NCI-H2196 (cell line): ENCODE measurements at regions not wholly inside any gene's neighbourhood (a gene's known extent, or its start where the extent isn't known, plus 50 kb on each side); places are given as distances from the start of the nearest gene placed in this dataset.
"Not testable (repeated sequence)": the region's sequence is repeated elsewhere in the genome, so short reads cannot be mapped to it uniquely, and the experiment has no call there.

Source experiments
- DNase-seq: peaks from one replicate; lab custom pipeline; 2025; ENCODE audit not compliant: unreplicated experiment; lab: John Stamatoyannopoulos, UW

DNA sequence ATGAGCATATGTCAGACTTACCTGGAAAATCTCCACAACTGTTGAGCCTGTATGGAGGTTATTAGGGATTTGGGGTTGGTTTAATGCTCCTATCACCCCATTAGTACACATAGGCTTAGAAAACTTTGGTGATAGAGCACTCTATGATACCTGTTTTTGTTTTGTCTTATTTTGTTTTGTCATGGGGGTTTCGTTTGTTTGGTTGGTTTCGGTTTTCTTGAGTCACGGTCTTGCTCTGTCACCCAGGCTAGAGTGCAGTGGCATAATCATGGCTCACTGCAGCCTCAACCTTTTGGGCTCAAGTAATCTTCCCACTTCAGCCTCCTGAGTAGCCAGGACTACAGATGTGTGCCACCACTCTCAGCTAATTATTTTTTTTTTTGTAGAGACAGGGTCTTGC, 70.0 kb downstream of the MZT1 start:
- no peak for DNase-seq

DNA sequence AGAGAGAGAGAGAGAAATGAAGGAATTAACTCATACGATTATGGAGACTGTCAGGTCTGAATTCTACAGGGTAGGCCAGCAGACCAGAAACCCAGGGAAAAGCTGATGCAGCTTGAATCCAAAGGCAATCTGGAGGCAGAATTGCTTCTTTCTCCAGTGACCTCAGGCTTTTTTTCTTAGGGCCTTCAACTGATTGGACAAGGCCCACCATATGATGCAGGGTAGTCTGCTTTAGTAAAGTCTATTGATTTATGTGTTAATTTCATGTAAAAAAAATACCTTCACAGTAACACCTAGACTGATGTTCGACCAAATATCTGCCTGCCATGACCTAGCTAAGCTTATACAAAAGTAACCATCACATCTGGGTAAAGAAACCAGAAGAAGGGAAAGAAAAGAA, 71.1 kb downstream of the MZT1 start:
- DNase-seq, result no peak

DNA sequence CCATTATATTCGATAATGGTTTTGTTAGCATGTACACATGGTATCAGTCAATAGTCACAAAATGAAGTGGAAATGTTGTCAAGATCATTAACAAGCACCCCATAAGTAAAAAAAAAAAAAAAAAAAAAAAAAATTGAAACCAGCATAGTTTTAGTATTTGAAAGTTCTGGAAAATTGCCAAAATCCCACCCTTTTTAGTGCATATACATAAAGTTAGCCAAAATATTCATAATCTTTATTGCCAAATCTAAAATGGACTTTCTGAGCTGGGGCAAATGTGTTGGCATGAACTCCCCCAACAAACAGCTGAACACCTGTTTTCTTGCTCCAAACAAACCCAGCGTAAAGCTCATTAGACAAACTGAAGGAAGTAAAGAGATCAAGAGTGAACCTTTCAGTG, 73.9 kb downstream of the MZT1 start:
- no peak for DNase-seq

DNA sequence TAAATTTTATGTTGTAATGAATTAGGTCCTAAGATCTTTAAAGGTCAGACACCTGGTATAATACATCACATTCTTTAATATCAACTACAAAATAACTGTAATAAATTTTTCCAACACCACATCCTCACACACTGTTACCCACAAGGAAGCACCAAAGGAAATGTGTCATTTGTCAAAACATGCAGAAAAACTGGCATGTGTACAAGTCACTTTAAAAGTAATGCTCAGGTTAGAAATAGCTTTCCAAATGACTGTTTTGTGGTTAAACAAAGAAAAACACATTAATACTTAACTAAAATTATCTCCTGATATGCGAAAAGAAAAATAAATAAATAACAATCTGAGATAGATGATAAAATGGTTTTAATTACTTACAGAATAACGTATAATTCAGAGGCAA, 74.7 kb downstream of the MZT1 start:
- DNase-seq, result no peak

DNA sequence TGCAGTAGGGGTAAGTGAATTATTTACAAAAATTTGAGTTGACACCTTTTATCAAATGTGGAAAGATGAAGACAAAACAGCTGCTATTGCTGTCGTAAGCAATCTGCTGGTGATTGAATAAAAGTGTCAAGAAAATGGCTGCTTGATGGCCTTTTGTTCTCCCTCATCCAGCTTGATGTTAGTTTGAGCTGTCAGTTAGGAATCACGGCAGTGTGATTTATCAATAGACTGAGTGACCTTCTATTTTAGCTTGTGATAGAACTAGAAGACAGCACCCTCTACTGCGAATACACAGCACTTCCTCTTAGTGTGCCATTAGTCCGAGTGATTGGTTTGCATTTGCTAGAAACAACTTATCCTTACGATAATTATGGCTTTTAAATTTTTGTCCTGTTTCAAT, 76.3 kb downstream of the MZT1 start:
- DNase-seq, result no peak

DNA sequence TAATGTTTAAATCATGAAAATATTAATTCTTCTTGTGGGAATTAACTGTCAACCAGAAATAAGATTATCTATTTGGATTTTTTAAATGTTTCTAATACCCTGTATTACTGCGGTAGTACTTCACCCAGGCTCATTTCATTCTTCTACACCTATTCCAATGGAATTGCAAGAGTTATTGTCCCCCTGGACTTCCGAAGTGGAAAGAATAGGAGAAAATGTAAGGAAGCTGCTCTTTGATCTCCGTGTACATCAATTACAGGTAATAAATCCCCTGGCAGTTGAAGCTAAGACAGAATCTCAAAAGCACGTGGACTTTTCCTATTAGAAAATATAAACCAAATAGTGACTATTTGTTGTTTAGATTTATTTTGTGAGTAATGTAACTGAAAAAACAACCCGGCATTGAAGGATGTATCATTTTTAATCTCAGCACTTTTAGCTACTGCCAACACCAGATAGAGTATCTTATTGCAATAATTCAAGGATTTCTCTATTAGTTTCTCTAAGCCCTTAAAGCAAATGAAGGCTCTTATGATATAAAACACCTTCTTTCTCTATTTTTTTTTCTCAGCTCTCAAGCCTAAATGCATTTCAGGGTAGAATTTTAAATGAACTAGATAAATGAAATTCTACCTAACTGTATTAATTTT, 77.3 kb downstream of the MZT1 start:
- DNase-seq, result no peak

DNA sequence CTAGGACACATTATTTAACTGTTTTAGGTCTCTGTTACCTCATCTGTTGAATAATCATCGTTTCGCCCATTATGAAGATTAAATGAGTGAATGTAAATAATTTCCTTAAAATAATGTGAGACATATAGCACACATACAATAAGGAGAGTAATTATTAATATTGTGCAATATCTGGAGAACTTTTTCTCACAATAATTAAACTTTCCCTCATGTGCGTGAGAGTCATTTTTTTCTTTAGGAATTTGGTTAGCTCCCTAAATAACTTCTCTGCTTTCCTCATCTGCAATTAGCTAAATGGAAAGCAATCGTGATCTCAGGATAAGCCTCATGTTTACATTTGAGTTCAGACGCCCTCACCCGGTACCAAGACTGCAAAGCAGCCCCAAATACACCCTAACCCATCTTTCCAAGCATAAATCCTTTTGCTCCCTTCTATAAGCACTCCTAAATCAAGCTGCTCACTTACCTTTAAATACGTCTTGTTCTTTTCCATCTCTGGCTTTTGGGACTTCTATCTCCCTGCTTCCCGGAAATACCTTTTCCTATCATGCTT, 78.8 kb downstream of the MZT1 start:
- no peak for DNase-seq

DNA sequence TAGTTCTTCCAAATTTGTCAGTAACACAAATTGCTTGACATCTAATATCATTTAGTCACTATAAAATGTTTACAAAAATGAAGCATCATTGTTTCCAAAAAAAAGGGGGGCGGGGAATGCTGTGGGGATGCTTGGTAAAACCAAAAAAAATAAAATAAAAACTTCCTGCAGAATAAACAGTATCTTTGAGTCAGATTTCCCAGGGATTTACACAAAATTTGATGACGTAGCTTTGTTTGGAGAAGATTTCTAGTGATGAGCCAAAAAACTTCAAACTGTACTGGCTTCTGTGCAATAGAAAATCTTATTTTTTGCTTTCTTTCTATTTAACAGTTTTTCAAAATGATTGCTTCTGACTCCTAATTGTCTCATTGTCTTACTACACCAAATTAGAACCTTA, 80.0 kb downstream of the MZT1 start:
- DNase-seq, result no peak

DNA sequence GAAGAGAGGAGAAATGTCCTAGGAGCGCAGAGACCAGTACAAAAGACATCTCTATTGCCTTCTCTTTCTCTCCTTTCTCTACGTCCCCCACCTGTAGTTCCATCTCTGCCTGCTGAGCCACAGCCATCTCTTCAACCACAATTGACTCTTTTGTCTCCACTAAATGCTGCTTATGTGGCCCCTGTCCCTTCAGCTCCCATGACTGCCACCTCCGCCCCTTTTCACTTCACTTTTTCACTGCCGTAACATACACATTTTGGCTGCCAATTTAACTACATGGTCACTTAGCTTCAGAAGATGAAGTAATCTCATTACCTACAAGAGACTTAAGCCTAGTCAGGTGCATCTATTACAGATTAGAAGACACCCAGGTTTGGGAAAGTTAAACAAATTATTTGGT, 81.9 kb downstream of the MZT1 start:
- no peak for DNase-seq

DNA sequence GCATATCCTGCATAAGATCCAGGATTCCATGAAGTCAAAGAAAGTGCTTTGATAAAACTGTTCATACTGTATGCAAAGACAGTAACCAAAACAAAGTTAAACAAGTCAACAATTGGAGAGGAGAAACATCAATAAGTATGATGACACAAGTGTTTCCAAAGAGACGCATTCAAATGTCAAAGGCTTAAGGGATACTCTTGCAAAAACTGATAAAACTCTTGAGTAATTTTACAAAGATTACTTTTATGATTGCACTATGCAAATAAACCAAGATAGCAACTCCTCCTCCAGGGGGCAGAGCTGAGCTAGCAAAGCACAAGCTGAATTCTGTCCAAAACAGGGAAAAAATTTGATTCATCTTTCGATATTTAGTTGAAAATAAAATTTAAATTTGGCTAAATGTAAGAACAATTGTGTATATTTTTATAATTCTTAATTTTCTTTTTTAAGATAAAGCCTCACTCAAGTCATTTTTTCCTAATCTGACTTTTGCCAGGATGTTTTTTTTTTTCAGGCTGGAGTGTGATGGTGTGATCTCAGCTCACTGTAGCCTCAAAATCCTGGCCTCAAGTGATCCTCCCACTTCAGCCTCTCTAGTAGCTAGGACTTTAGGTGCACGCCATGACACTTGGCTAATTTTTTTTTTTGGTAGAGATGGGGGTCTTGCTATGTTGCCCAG, 84.0 kb downstream of the MZT1 start:
- peak; percentile 7 for DNase-seq

DNA sequence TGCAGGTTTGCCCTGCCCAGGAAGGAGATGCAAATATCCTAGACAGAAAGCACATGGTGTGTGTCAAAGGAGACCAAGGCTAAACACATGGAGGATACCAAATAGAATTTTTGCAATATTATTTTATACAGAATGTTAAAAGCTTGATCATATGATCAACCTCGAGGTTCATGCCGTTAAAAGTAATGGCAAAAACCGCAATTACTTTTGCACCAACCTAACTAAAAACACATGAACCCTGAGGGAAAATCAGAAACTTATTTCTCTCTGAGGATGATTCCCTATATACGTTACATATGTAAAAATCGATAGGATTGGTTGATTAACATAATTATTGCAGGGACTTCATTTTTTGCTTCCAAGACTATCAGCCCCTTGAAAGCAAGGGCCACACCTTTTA, 88.1 kb downstream of the MZT1 start:
- DNase-seq, result no peak

DNA sequence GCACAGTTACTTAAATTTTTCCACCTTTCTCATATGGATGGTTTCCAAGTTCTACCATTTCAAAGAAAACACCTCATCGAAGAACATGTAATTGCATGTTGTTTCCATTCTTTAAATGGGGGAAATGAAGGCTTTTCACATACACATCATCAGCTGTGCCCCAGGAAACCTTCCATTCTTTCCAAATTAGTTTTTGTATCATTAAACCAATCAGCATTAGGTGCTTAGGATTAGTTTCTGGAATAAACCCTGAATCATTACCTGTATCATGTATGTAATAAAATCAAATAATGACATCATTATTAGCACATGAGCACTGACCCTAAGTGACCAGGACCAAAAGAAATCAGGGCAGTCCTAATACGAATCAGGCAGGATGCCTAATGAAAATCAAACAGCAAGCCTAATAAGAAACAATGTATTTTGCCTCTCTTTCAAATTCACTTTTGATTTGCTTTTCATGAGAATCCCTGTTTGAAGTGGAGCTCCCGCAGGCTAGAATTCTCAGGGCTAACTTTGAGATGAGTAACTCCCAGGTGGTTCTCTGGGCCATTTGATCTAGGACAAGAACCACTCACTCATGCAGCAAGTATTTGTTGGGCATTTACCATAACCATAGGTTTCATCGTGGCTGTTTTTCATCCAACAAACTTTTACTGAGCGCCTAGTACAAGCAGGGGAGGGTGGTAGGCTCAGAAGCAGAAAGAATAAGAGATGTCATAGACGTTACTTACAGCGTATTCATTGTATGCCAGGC, 89.2 kb downstream of the MZT1 start:
- DNase-seq, result no peak

DNA sequence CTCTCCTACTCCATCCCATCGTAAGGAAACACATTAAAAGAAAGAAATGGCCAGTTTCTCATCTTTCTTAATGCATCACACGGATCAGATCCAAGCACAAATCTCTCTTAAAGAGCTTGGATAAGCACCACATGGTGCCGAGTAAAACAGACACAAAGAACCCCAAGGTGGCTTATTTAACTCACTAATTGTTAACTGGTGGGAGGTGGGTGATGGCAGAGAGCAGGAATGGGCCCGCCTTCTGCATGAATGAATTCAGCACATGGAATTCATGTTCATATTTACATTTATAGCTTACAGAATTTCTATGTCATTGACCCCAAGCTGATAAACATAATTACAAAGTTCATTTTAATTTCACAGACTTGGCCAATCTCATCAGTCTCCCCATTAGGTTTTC, 89.9 kb downstream of the MZT1 start:
- DNase-seq, result no peak

DNA sequence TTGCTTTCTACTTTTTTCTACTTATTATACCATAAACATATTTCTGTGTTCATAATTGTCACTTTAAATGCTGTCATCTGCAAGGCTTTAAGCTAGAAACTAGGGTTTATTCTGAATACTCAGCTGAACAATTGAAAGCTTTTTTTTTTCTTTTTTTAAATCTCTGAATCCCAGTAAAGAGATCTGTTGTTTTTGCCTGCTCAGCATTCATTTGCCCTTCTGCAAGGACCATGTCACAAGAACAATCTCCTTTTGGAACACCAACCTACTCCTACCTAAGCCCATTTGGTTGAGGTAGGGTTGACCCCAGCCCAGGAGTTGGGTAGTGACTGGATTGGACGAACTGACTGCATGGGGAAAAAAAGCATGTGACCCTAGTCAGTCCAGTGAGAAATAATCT, 92.6 kb downstream of the MZT1 start:
- no peak for DNase-seq

DNA sequence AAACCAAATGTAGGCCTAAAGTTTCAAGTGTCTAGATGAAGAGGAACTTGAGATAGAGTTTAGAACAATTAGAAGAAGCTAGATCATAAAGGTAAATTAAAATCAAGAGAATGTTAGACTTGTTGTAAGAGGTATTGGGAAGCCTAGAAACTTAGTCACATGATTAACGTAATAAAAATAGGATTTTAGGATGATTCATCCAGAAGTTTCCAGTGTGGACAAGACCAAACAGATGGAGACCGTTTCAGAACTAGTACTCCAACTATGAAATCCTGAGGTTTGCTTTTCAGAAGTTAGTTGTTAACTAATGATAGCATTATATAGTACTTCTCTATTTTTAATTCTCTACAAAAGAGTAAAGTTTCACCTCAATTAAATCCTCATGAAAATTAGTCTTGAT, 104.9 kb downstream of the MZT1 start:
- no peak for DNase-seq

DNA sequence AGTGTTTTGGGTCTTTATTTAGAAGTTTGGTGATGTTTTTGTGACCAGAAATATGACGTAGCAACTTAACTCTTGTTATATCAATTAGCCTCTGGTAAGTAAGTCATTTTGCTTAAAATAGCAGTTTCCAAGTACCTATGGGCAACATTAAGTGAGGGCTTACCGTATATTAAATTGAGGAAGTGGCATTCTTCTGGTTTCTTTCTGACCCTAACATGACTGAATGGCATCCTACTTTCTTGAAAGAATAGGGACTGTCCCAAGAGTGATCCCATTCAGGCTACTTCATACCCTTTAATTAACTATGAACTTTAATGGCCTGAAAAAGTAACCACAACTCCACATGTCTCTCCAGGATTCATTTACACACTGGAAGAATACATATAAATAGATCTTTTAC, 106.6 kb downstream of the MZT1 start:
- no peak for DNase-seq

DNA sequence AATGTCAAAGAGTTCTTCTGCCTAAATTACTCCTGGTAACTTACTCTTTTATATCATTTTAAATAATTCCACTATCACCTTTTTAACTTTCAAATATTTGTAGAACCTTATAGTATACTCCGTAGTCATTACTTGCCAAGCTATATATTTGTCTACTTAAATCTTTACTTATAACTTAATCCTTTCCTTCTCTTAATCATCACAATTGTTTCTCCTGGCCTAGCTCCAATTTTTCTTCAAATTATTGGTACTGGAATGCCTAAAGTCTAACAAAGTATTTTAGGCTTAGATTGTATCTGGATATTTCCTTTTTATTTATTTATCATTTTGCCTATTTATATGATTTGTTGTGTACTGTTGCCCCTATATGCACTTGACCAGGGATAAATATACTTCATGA, 109.5 kb downstream of the MZT1 start:
- DNase-seq, result no peak

DNA sequence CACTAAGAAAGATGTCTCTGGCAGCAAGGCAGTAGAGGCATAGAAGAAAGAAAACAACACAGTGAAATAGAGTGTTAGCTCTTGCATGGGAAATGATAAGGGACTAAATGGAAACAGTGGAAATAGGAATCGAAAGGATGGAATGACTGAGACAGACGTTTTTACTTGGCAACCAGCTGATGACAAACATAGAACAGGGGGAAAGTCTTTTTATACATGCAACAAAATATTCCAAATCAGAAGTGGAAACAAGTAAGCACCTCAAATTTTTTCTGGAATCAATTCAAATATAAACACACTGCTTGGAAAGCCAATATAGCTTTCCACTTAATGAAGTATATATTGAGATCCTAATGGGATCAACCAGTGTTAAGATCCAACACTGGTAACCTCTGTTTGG, 110.2 kb downstream of the MZT1 start:
- no peak for DNase-seq

DNA sequence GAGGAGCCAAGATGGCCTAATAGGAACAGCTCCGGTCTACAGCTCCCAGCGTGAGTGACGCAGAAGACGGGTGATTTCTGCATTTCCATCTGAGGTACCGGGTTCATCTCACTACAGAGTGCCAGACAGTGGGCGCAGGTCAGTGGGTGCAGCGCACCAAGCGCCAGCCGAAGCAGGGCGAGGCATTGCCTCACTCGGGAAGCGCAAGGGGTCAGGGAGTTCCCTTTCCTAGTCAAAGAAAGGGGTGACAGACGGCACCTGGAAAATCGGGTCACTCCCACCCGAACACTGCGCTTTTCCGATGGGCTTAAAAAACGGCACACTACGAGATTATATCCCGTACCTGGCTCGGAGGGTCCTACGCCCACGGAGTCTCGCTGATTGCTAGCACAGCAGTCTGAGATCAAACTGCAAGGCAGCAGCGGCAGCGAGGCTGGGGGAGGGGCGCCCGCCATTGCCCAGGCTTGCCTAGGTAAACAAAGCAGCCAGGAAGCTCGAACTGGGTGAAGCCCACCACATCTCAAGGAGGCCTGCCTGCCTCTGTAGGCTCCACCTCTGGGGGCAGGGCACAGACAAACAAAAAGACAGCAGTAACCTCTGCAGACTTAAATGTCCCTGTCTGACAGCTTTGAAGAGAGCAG, 117.1 kb downstream of the MZT1 start:
- not testable (repeated sequence) for DNase-seq

DNA sequence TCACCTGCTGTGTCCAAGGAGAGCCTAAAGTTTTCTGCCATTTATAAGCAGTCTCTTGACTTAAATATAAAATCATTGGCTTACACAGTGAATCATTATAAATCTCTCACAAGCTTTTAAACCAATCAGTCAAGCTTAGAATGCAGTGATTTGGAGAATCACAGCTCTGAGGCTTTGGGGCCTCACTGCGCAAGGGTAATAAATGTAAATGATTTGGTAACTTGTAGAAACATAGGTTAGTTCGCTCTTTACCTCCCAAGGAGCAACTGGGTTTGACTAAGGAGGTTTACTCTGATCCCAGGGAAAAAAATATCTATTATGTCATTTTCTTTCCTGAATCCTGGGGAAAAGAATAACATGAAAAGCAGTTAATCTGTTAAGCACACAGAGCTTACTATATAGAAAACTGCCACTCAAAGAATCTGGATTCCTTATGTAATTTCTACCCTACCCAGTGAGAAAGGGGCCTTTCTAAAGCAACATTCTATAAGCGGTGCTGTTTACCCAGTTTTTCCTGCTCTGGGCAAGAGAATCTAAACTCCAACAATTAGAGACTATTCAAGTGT, 128.2 kb downstream of the MZT1 start:
- DNase-seq, result no peak

DNA sequence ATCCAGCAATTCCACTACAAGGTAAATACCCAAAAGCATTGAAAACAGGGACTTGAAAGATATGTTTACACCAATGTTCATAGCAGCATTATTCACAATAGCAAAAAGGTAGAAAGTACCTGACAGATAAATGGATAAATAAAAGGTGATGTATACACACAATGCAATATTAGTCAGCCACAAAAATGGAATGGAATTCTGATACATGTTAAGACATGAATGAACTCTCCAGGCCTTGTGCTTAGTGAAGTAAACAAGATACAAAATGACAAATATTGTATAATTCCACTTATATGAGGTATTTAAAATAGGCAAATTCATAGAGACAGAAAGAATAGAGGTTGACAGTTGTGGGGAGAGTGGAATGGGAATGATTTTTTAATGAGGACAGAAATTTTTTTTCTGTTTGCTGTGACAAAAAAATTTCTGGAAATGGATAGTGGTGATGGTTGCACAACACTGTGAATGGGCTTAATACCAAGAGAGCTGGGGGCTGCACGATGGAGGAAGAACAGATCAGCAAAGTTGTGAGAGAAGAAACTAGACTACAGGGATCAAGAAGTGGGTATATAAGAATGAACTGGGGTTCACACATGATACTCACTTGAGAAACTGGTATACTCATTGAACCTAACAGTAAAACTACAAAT, 137.2 kb downstream of the MZT1 start:
- no peak for DNase-seq
